ENCODE measurements at regions not wholly inside any gene's neighbourhood (a gene's known extent, or its start where the extent isn't known, plus 50 kb on each side); places are given as distances from the start of the nearest gene placed in this dataset.

- H3K36me3 Mint-ChIP-seq: no peaks in the 10 kb centered on the region
- no peak overlapping the region for H3K27ac Mint-ChIP-seq
- peaks cover 19 to 78% (median 31%) of the 10 kb centered on the region in 6 donors for H3K9me3 Mint-ChIP-seq
- DNase-seq: no peak
- no peaks in the 10 kb centered on the region for H3K4me1 Mint-ChIP-seq
- H3K4me3 Mint-ChIP-seq: no peak overlapping the region
- peaks cover 0 to 2% (median 0%) of the 10 kb centered on the region in 3 donors for H3K27me3 Mint-ChIP-seq (ENCODE audit: low read depth in 3 of 3)
Measured at GRCh38 chr2:116879650-116880160, 934.8 kb upstream of the DDX18 start.

DNA sequence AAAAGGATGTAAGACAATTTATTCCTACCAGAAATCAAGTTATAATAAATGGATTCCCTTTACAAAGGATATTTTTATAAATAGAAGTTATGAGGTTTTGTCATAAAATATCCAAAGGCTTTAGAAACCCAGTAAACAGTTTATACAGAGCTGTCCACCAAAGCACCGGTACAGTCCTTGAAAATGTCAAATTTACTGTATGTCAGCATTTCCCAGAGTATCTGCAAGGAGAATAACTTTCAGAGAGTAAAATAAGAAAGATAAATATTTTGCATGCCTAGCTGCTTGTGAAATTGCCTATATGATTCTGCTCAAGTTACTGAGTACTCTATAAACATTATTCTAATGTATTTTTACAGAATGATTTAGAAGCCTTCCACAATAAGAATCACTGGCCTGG is 923.3 kb upstream of the DDX18 start:
- H3K9me3 Mint-ChIP-seq: peaks cover 14 to 40% (median 18%) of the 10 kb centered on the region in 6 donors
- no peak for DNase-seq
- peaks cover 0 to 2% (median 0%) of the 10 kb centered on the region in 3 donors for H3K27me3 Mint-ChIP-seq (ENCODE audit: low read depth in 3 of 3)
- no peaks in the 10 kb centered on the region for H3K36me3 Mint-ChIP-seq
- no peaks in the 10 kb centered on the region for H3K4me1 Mint-ChIP-seq
- H3K27ac Mint-ChIP-seq: no peak overlapping the region
- H3K4me3 Mint-ChIP-seq: no peak overlapping the region

GRCh38 chr2:116911540-116911939 is 903.0 kb upstream of the DDX18 start:
- no peaks in the 10 kb centered on the region for H3K27me3 Mint-ChIP-seq (ENCODE audit: low read depth in 3 of 3)
- no peaks in the 10 kb centered on the region for H3K4me1 Mint-ChIP-seq
- peaks cover 8 to 42% (median 15%) of the 10 kb centered on the region in 6 donors for H3K9me3 Mint-ChIP-seq
- H3K4me3 Mint-ChIP-seq: no peak overlapping the region
- no peak for DNase-seq
- no peaks in the 10 kb centered on the region for H3K36me3 Mint-ChIP-seq
- H3K27ac Mint-ChIP-seq: no peak overlapping the region

GRCh38 chr2:116915673-116916072 is 898.8 kb upstream of the DDX18 start:
- Mint-ChIP-seq H3K4me1 (no peaks in the 10 kb centered on the region), H3K36me3 (no peaks in the 10 kb centered on the region), H3K27ac (no peak overlapping the region), H3K9me3 (peaks cover 5 to 53% (median 11%) of the 10 kb centered on the region in 6 donors), H3K27me3 (ENCODE audit: low read depth in 3 of 3) (peaks cover 0 to 2% (median 0%) of the 10 kb centered on the region in 3 donors), H3K4me3 (no peak overlapping the region)
- no peak for DNase-seq

DNA sequence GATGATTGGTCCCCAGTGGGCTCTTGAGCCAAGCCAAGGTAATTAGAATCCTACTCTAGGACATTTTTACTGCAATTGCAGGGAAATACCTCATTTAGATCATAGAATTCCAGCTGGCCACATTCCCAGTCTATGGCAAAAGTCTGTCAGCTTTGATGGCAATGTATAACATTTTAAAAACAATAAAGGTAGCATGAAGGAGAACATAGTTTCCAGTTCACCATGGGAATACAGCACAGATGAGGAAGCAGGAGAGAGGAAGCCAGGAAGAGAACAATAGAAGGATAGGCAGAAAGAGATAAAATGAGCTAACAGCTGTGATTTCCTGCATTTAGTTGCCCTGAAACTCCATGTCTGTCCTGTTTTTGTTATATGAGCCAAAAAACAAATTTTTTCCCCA is 897.3 kb upstream of the DDX18 start:
- Mint-ChIP-seq H3K27me3 (ENCODE audit: low read depth in 3 of 3) (peaks cover 0 to 2% (median 0%) of the 10 kb centered on the region in 3 donors), H3K4me1 (no peaks in the 10 kb centered on the region)
- no peak for DNase-seq

GRCh38 chr2:116918574-116918973 is 895.9 kb upstream of the DDX18 start:
- peaks cover 2 to 61% (median 13%) of the 10 kb centered on the region in 6 donors for H3K9me3 Mint-ChIP-seq
- no peaks in the 10 kb centered on the region for H3K4me1 Mint-ChIP-seq
- peaks cover 0 to 2% (median 0%) of the 10 kb centered on the region in 3 donors for H3K27me3 Mint-ChIP-seq (ENCODE audit: low read depth in 3 of 3)
- no peaks in the 10 kb centered on the region for H3K36me3 Mint-ChIP-seq
- H3K27ac Mint-ChIP-seq: no peak overlapping the region
- H3K4me3 Mint-ChIP-seq: no peak overlapping the region
- DNase-seq: no peak

More for the DNA sequence above, 897.3 kb upstream of the DDX18 start:
- H3K36me3 Mint-ChIP-seq: no peaks in the 10 kb centered on the region
- no peak overlapping the region for H3K4me3 Mint-ChIP-seq
- H3K9me3 Mint-ChIP-seq: peaks cover 4 to 64% (median 13%) of the 10 kb centered on the region in 6 donors
- no peak overlapping the region for H3K27ac Mint-ChIP-seq

DNA sequence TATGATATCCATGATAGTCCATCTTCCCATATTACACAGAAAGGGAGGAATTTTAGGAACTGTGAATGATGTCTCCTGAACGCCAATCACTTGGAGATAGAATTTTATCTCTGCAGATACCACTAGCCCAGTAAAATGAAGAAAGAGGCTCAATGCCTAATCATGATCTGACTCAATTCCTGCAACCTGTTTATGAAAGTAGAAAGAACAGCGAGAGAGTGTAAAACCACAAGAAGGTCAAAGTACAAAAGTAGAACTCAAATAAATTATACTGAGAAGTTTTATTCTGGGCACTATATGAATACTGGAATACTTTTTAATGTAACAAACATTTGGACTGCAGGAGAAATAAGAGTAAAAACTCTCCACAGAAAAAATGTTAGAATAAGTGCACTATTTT is 892.1 kb upstream of the DDX18 start:
- H3K4me1 Mint-ChIP-seq: no peaks in the 10 kb centered on the region
- H3K4me3 Mint-ChIP-seq: no peak overlapping the region
- H3K27me3 Mint-ChIP-seq (ENCODE audit: low read depth in 3 of 3): peaks cover 0 to 2% (median 0%) of the 10 kb centered on the region in 3 donors
- H3K9me3 Mint-ChIP-seq: peaks cover 4 to 67% (median 22%) of the 10 kb centered on the region in 6 donors
- no peak for DNase-seq
- H3K27ac Mint-ChIP-seq: no peak overlapping the region
- H3K36me3 Mint-ChIP-seq: no peaks in the 10 kb centered on the region

DNA sequence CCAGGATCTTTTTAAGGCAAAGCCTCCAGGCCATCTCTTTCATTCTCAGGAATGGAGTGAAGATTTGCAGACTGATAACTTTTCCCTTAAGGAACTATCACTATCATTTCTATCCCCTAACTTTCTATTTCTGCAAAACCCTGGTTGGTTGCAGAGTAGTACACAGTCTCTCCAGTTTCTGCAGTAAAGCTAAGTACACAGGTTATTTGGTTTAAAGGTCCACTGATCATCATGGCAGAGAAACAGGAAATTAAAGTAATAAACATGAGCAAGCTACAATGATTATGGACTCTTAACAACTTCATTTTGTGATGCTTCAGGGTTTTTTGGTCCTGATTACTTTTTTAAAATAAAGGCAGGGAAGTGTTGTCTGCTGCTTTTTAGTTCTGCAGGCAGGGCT is 890.0 kb upstream of the DDX18 start:
- Mint-ChIP-seq H3K4me3 (no peak overlapping the region), H3K27ac (no peak overlapping the region), H3K9me3 (peaks cover 2 to 53% (median 31%) of the 10 kb centered on the region in 6 donors), H3K27me3 (ENCODE audit: low read depth in 3 of 3) (no peaks in the 10 kb centered on the region), H3K36me3 (no peaks in the 10 kb centered on the region), H3K4me1 (no peaks in the 10 kb centered on the region)
- no peak for DNase-seq

DNA sequence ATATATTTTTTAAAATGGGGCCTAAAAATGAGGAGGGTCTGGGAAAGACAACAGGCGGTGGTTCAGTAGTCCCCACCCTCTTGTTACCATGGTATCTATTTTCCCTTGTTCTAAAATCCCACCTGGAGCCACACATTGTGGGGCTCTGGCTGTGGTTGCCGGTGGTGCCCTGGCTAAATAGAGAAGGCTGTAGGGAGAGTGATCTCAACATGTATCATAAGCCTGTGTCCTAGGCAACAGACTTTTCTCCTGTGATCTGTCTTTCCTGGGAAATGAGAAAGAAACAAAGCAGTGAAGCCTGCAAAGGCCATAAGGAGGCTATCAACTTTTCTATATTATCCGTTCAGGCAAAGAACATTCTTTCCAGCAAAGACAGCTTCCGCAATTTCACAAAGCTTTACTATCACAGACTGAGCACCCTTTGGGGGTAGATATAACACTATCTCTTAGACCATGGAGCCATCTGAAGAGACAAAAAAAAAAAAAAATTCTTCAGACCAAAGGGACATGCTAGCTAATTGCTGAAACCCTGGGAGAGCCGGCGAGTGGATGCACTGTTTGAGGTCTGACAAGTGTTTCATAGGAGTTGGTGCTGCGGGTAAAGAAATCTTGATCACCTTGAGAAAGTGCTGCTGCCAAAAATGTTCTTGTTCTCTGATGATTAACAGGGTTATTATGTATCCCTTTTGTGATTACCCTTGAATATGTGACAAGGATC is 879.2 kb upstream of the DDX18 start:
- no peak overlapping the region for H3K4me3 Mint-ChIP-seq
- H3K9me3 Mint-ChIP-seq: peaks cover 20 to 41% (median 31%) of the 10 kb centered on the region in 6 donors
- no peak overlapping the region for H3K27ac Mint-ChIP-seq
- H3K36me3 Mint-ChIP-seq: no peaks in the 10 kb centered on the region
- no peaks in the 10 kb centered on the region for H3K27me3 Mint-ChIP-seq (ENCODE audit: low read depth in 3 of 3)
- H3K4me1 Mint-ChIP-seq: no peaks in the 10 kb centered on the region
- DNase-seq: no peak

- DNase-seq: no peak
- Mint-ChIP-seq H3K4me3 (no peak overlapping the region), H3K27me3 (ENCODE audit: low read depth in 3 of 3) (peaks cover 0 to 3% (median 0%) of the 10 kb centered on the region in 3 donors), H3K4me1 (no peaks in the 10 kb centered on the region), H3K27ac (no peak overlapping the region), H3K9me3 (peaks cover 7 to 42% (median 16%) of the 10 kb centered on the region in 6 donors), H3K36me3 (no peaks in the 10 kb centered on the region)
Measured at GRCh38 chr2:116948258-116948657, 866.2 kb upstream of the DDX18 start.

GRCh38 chr2:116949249-116949648 is 865.2 kb upstream of the DDX18 start:
- no peak for DNase-seq
- no peak overlapping the region for H3K4me3 Mint-ChIP-seq
- peaks cover 10 to 46% (median 18%) of the 10 kb centered on the region in 6 donors for H3K9me3 Mint-ChIP-seq
- H3K4me1 Mint-ChIP-seq: no peaks in the 10 kb centered on the region
- H3K27me3 Mint-ChIP-seq (ENCODE audit: low read depth in 3 of 3): peaks cover 0 to 3% (median 0%) of the 10 kb centered on the region in 3 donors
- H3K36me3 Mint-ChIP-seq: no peaks in the 10 kb centered on the region
- H3K27ac Mint-ChIP-seq: no peak overlapping the region

DNA sequence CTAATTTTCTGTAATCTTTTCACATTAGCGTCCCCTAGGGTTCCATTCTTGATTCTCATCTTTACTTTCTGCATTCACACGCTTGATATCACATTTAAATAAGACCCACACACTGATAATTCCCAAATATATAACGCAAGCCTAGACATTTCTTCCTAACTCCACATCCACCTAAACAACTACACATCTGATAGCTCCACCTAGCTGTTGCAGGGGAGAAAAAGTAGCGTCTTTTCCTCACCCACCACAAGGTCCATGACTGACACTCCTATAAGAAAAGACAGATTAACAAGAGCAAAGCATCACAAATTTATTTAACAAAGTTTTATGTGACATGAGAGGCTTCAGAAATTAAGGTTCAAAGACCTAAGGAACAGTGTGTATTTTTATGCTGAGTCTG is 862.2 kb upstream of the DDX18 start:
- H3K27me3 Mint-ChIP-seq (ENCODE audit: low read depth in 3 of 3): peaks cover 0 to 3% (median 0%) of the 10 kb centered on the region in 3 donors
- H3K4me1 Mint-ChIP-seq: no peaks in the 10 kb centered on the region
- no peak overlapping the region for H3K27ac Mint-ChIP-seq
- DNase-seq: no peak
- peaks cover 13 to 65% (median 27%) of the 10 kb centered on the region in 6 donors for H3K9me3 Mint-ChIP-seq
- H3K4me3 Mint-ChIP-seq: no peak overlapping the region
- H3K36me3 Mint-ChIP-seq: no peaks in the 10 kb centered on the region

GRCh38 chr2:116955646-116956045 is 858.8 kb upstream of the DDX18 start:
- Mint-ChIP-seq H3K4me1 (no peaks in the 10 kb centered on the region), H3K27me3 (ENCODE audit: low read depth in 3 of 3) (peaks cover 0 to 1% (median 0%) of the 10 kb centered on the region in 3 donors)
- no peak for DNase-seq

GRCh38 chr2:116975608-116976007 is 838.9 kb upstream of the DDX18 start:
- Mint-ChIP-seq H3K27ac (no peak overlapping the region), H3K4me1 (no peaks in the 10 kb centered on the region), H3K36me3 (no peaks in the 10 kb centered on the region), H3K27me3 (ENCODE audit: low read depth in 3 of 3) (peaks cover 0 to 5% (median 0%) of the 10 kb centered on the region in 3 donors), H3K4me3 (no peak overlapping the region), H3K9me3 (peaks cover 15 to 66% (median 32%) of the 10 kb centered on the region in 6 donors)
- no peak for DNase-seq

More at GRCh38 chr2:116955646-116956045, 858.8 kb upstream of the DDX18 start:
- H3K27ac Mint-ChIP-seq: no peak overlapping the region
- H3K4me3 Mint-ChIP-seq: no peak overlapping the region
- peaks cover 18 to 71% (median 32%) of the 10 kb centered on the region in 6 donors for H3K9me3 Mint-ChIP-seq
- peaks cover 0 to 3% (median 0%) of the 10 kb centered on the region in 3 donors for H3K36me3 Mint-ChIP-seq
